Naive B cell (primary cell): ENCODE measurements at regions not wholly inside any gene's neighbourhood (a gene's known extent, or its start where the extent isn't known, plus 50 kb on each side); places are given as distances from the start of the nearest gene placed in this dataset.

Source experiments
- ATAC-seq, 2 donors: fragments of 150-1000 bp; cut with Tn5 transposase; 2 replicates each; pipeline ENCODE4 v1.10.0; 2021; ENCODE audit warnings: low read depth in 2 of 2, mild to moderate bottlenecking in 2 of 2, moderate library complexity in 2 of 2
- DNase-seq: peaks from one replicate; pipeline ENCODE4 v3.0.0; 2022
- H3K27ac Mint-ChIP-seq, 6 donors: one replicate each; pipeline ENCODE4 v1.8.0; 2020 to 2022; ENCODE audit warnings: mild to moderate bottlenecking in 6 of 6, mixed read lengths in 6 of 6, moderate library complexity in 5 of 6, inconsistent platforms in 2 of 6
- H3K27me3 Mint-ChIP-seq, 3 donors: one replicate each; pipeline ENCODE4 v1.8.0; 2021 to 2022; ENCODE audit warnings: mixed read lengths in 3 of 3, mild to moderate bottlenecking in 1 of 3
- H3K36me3 Mint-ChIP-seq, 2 donors: one replicate each; pipeline ENCODE4 v1.8.0; 2020 to 2022; ENCODE audit warnings: mixed read lengths in 2 of 2, inconsistent platforms in 1 of 2, mild to moderate bottlenecking in 1 of 2
- H3K4me1 Mint-ChIP-seq, 3 donors: one replicate each; pipeline ENCODE4 v1.8.0; 2020 to 2022; ENCODE audit warnings: mixed read lengths in 3 of 3, inconsistent platforms in 1 of 3, mild to moderate bottlenecking in 1 of 3, moderate library complexity in 1 of 3
- H3K4me3 Mint-ChIP-seq, 8 donors: one replicate each; pipeline ENCODE4 v1.8.0; 2020 to 2022; ENCODE audit warnings: mild to moderate bottlenecking in 8 of 8, mixed read lengths in 8 of 8, moderate library complexity in 8 of 8, inconsistent platforms in 2 of 8
- H3K9me3 Mint-ChIP-seq, 7 donors: one replicate each; pipeline ENCODE4 v1.8.0; 2020 to 2022; ENCODE audit warnings: mixed read lengths in 7 of 7, mild to moderate bottlenecking in 5 of 7, inconsistent platforms in 2 of 7, moderate library complexity in 1 of 7

- no peak overlapping the region for H3K4me3 Mint-ChIP-seq
These were observed 61.0 kb upstream of the CLEC14A start for GRCh38 chr14:38316922-38317321.

GRCh38 chr14:38311655-38312054 is 55.8 kb upstream of the CLEC14A start:
- Mint-ChIP-seq H3K4me1 (no peaks in the 10 kb centered on the region), H3K27ac (no peak overlapping the region), H3K36me3 (no peaks in the 10 kb centered on the region), H3K4me3 (no peak overlapping the region), H3K9me3 (peaks cover 0 to 2% (median 0%) of the 10 kb centered on the region in 7 donors), H3K27me3 (no peaks in the 10 kb centered on the region)
- no peak for DNase-seq
- no peak for ATAC-seq

More at GRCh38 chr14:38316922-38317321, 61.0 kb upstream of the CLEC14A start:
- no peak for DNase-seq
- no peak overlapping the region for H3K27ac Mint-ChIP-seq
- H3K9me3 Mint-ChIP-seq = peaks cover 0 to 11% (median 2%) of the 10 kb centered on the region in 7 donors
- no peaks in the 10 kb centered on the region for H3K4me1 Mint-ChIP-seq
- no peaks in the 10 kb centered on the region for H3K36me3 Mint-ChIP-seq
- ATAC-seq = no peak
- H3K27me3 Mint-ChIP-seq = no peaks in the 10 kb centered on the region

DNA sequence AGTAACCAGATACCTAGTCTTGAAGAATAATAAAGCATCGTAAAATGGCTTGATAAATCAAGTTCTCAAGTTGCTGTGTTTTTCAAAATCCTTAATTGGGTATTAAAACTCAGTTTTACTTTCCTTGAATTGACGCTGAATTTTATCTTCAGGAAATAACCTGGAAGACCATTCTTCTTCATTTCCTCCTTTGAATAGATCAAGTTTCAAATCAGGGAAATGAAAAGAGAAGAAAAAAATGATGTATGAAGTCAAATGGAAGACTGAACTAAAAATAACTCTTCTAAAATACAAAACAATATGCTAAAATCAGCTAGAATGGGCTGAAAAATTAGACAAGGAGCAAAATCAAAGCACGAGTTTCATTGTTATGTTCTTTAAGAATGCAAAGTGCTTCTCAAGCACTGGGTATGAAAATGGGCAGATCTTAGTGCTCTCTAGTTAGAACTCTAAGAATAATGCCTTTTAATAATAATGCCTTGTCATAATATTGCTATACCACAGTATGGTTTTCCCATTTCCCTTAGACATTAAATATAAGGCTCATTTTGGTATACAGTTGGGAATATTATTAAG is 54.6 kb upstream of the CLEC14A start:
- no peak for DNase-seq
- peaks cover 0 to under 1% (median 0%) of the 10 kb centered on the region in 7 donors for H3K9me3 Mint-ChIP-seq
- no peak overlapping the region for H3K27ac Mint-ChIP-seq
- H3K36me3 Mint-ChIP-seq = no peaks in the 10 kb centered on the region
- H3K4me3 Mint-ChIP-seq = no peak overlapping the region
- no peaks in the 10 kb centered on the region for H3K27me3 Mint-ChIP-seq
- ATAC-seq = no peak
- no peaks in the 10 kb centered on the region for H3K4me1 Mint-ChIP-seq

DNA sequence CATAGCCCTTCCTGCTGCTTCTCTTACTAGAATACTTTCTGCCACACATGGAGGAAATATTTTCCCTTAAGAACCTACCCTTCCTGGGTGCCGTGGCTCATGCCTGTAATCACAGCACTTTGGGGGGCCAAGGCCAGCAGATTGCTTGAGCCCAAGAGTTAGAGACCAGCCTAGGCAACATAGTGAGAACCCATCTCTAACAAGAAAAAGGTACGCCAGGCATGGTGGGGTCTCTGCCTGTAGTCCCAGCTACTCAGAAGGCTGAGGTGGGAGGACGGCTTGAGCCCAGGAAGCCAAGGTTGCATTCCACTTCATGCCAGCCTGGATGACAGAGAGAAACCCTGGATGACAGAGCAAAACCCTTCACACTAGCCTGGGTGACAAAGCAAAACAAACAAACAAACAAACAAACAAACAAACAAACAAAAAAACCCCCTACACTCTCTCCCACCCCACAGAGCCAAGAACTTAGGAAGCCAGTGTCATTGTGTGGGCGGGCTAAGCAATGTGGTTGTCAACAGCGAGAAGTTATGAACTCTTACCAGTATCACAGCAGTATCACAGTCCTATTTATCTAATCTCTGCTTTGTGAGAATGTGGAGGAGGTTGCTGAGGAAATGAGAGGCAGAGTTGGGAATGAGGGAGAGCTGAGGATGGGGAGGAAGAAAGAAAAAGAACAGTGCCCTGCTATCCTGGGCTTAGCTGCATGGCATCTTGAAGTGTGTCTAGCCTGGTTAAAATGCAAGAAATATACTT is 53.8 kb upstream of the CLEC14A start:
- ATAC-seq (no peak), DNase-seq (no peak)
- Mint-ChIP-seq H3K4me1 (no peaks in the 10 kb centered on the region), H3K4me3 (no peak overlapping the region), H3K27me3 (no peaks in the 10 kb centered on the region), H3K9me3 (peaks cover 0 to 6% (median 0%) of the 10 kb centered on the region in 7 donors), H3K27ac (no peak overlapping the region), H3K36me3 (no peaks in the 10 kb centered on the region)
